GM12874 (cell line): ENCODE measurements at regions not wholly inside any gene's neighbourhood (a gene's known extent, or its start where the extent isn't known, plus 50 kb on each side); places are given as distances from the start of the nearest gene placed in this dataset.

Experiments
- CTCF ChIP-seq: IDR thresholded peaks from 2 replicates; pipeline ENCODE4 v1.5.1; 2011; ENCODE audit warnings: low read depth, mild to moderate bottlenecking, control low read depth, low read length, moderate library complexity; ENCODE audit not compliant: insufficient read depth

- TF ChIP-seq CTCF = no peak
These were observed 718.5 kb downstream of the EFNB2 start for GRCh38 chr13:105816994-105817393.

- no peak for TF ChIP-seq CTCF
These were observed 720.6 kb downstream of the EFNB2 start for GRCh38 chr13:105814902-105815250.

DNA sequence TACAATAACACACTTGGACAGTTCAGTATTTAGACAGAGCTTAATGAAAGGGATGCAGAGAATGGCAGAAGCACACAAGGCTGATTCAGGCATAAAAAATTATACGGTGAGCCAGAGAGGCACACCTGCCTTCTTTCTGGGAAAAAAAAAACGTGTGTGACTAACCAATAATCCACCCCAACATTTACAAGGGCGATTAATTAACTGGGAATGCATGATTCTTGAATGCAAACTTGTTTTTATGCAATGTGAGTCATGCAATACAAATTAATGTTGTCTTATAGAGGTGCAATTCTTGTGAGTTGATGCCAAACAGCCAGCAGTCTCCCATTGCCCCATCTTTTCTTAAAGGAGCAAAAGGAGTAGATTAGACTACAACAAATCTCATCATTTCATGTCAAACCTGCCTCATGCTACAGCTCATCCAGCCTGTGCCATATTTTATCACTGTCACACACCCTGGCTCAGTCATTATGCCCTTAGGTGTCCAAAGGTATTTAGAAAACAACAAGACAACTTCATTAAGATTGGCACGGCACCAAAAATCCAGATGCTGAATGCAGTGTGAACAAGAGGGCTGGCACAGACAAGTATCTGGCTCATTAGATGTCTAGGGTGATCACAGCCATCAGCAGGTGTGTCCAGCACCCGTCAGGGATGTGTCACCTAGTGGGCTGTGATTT lies 721.1 kb downstream of the EFNB2 start:
- TF ChIP-seq CTCF = no peak

DNA sequence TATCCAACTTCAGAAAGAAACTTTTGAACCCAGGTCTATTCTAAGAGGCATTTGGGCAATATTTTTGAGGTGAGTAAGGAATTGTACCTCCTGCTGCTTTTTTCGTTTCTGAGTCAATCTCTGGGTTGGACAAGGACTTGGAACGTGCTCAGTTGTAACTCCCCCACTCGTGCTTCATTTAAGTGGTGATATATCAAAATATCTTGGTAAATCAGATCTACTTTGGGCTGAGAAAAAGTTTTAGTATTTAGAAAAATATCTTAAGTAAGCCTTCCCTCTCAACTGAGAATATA lies 728.9 kb downstream of the EFNB2 start:
- TF ChIP-seq CTCF = no peak

DNA sequence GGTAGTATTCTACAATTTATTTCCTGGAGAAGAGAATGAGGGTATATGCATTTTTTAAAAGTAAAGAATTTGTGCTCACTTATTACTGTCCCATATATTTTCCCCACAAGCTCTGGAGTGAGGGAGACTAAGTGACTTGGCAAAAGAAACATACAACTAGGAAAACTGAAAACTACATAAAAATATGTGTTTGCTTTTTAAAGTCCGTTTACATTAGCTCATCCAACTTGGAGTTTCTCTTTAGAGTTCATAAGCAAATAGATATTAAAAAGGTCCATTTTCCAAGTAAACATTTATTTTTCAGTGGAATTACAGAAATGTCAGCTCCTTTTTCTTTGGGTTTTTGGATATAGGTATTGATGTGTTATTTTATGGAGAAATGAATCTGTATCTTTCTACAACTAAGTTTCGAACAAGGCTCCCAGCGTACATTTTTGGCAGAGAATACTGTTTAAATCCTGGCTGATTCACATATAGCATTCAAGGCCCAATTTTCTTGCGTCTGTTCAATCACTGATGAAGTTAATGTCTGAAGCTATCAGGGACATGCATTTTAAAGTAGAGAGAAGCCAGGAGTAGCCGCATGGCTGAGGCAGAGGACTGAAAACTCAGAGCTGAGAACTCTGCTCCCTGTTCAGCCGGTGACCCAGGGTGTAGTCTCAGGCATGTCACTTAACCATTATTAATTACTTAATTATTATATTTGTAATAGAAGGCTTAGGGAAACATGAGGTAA lies 729.4 kb downstream of the EFNB2 start:
- TF ChIP-seq CTCF = no peak

- no peak for TF ChIP-seq CTCF
These were observed 730.8 kb downstream of the EFNB2 start for GRCh38 chr13:105804561-105805190.

- TF ChIP-seq CTCF = no peak
These were observed 736.3 kb downstream of the EFNB2 start for GRCh38 chr13:105799155-105799554.
